GM13977 (cell line): ENCODE measurements at regions not wholly inside any gene's neighbourhood (a gene's known extent, or its start where the extent isn't known, plus 50 kb on each side); places are given as distances from the start of the nearest gene placed in this dataset.

ENCODE experiments used
- DNase-seq: peaks from one replicate; pipeline ENCODE4 v3.0.0; 2012; ENCODE audit warnings: low spot score
- in situ Hi-C: fragments of 300-500 bp; cut with MboI; formaldehyde crosslinking; loops from one replicate; pipeline ENCODE4 v1.12.0; 2022; ENCODE audit warnings: low sequenced_read_pairs, low pct_unique_long_range_greater_than_20kb, mixed read lengths, inconsistent platforms; ENCODE audit not compliant: unreplicated experiment
- TF ChIP-seq, protein P1 (sequence below): IDR thresholded peaks from 2 replicates; pipeline ENCODE4 v1.5.1; 2012; ENCODE audit warnings: mild to moderate bottlenecking, control low read depth; ENCODE audit not compliant: insufficient read depth; ENCODE audit errors: extremely low read depth, missing control alignments

DNA sequence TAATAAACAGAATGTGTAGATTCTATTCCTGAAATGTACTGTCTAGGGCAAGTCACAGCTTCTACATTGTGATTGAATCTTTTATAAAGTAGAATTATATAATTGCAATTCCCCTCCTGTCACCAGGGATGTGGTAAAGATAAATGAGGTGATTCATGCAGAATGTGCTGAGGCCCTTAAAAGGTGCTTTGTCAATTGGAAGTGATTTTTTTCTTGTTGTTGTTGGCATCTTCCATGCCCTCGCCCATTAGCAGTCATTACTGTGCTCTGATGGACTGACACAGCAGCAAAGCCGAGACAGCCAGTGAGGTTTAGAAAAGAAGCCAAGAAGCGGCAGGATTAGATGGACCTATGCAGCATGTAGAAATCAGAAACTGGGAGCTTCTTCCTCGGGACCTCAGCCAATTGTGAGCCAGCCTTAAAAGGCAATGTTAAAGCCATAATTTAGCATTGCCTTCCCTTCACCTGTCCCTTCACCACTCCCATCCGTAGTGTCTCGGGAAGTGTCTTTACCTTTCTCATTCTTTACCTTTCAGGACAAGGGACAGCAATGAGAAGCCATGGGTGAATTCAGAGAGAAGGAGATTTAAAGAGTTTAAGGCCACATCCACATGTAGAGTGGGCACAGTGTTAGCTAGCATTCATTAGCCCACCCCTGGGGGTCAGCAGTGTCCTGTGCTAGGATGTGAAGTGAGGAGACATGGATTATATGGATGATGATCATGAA is 257.8 kb downstream of the PLK2 start:
- DNase-seq: no peak
- in situ Hi-C loops: no loop called here
- TF ChIP-seq, protein P1, sequence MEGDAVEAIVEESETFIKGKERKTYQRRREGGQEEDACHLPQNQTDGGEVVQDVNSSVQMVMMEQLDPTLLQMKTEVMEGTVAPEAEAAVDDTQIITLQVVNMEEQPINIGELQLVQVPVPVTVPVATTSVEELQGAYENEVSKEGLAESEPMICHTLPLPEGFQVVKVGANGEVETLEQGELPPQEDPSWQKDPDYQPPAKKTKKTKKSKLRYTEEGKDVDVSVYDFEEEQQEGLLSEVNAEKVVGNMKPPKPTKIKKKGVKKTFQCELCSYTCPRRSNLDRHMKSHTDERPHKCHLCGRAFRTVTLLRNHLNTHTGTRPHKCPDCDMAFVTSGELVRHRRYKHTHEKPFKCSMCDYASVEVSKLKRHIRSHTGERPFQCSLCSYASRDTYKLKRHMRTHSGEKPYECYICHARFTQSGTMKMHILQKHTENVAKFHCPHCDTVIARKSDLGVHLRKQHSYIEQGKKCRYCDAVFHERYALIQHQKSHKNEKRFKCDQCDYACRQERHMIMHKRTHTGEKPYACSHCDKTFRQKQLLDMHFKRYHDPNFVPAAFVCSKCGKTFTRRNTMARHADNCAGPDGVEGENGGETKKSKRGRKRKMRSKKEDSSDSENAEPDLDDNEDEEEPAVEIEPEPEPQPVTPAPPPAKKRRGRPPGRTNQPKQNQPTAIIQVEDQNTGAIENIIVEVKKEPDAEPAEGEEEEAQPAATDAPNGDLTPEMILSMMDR: no peak

DNA sequence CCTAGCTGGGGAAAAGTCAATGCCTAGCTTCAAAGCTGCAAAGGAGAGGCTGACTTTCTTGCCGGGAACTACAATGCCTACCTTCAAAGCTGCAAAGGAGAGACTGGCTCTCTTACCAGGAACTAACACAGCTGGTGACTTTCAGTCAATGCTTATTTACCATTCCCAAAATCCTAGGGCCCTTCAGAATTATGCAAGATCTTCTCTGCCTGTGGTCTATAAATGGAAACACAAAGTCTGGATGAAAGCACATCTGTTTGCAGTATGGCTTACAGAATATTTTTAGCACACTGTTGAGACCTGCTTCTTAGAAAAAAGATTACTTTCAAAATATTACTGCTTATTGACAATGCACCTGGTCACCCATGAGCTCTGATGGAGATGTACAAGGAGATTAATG is 259.4 kb downstream of the PLK2 start:
- TF ChIP-seq, protein P1: no peak
- DNase-seq: no peak
- in situ Hi-C loops: no loop called here

DNA sequence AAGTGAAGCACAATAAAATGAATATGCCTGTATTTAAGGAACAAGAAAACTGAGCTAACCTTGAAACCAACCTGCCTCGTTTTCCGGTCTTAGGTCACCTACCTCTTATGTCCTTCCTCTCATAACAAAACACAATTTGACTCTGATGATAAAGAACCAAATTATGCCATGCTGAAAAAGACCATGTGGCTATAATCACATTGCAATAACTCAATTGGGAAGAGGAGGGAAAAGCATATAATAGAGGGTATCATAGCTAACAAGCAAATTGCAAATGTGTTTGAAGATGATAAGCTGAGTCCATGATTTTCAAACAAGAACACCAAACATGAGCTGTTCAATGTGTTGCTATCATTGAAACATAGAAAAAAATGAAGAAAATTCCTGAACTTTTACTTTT is 260.8 kb downstream of the PLK2 start:
- DNase-seq: no peak
- in situ Hi-C loops: no loop called here
- TF ChIP-seq, protein P1: no peak

DNA sequence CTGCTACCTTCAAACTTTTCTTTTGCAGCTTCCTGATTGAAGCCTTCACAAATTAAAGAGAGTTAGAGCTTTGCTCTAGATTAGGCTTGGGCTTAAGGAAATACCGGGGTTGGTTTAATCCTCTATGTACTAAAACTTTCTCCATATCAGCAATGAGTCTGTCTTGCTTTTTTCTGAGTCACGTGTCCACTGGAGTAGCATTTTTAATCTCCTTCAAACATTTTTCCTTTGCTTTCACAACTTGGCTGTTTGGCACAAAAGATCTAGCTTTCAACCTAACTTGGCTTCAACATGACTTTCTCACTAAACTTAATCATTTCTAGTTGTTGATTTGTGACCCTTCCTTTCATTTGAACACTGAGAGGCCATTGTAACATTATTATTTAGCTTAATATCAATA is 261.6 kb downstream of the PLK2 start:
- TF ChIP-seq, protein P1: no peak
- in situ Hi-C loops: no loop called here

DNA sequence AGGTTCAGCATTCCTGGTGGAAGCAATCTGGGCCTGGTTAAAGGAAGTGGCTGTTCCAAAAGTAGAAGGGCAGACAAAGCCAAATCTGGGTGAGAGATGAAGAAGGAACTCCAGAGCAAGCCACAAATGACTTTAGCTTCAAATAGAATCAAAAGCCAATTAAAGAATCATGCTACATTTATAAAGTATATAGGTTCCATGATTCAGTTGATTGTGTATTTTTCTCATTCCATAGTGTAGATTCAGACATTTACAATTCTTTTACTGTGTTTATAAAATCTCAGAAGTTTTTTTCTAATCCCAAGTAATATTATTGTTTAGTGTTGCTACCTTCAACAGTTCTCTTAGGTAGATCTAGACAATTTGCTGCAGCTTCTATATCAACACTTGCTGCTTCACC is 262.0 kb downstream of the PLK2 start:
- DNase-seq: no peak
- in situ Hi-C loops: no loop called here
- TF ChIP-seq, protein P1: no peak

More for the DNA sequence above, 261.6 kb downstream of the PLK2 start:
- no peak for DNase-seq

DNA sequence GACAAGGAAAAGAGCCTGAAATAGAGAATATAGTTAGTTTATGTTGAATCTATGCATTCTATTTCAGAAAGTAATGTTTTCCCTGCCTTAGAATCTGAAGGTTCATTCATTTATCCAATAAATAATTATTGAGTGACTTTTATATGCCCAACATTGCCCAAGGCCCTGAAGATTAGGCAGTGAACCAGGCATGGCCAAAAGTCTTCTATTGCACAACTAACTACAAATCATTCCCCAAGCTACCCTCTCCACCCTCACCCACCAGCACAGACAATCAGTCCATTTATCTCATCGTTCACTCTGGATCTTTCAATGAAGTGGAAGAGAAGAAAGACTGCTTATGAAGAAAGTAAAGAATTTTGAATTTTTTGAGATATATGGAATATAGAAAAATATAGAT is 268.4 kb downstream of the PLK2 start:
- in situ Hi-C loops: no loop called here
- TF ChIP-seq, protein P1: no peak
- no peak for DNase-seq
